ENCODE measurements at regions not wholly inside any gene's neighbourhood (a gene's known extent, or its start where the extent isn't known, plus 50 kb on each side); places are given as distances from the start of the nearest gene placed in this dataset.

GRCh38 chr5:85605381-85605780, 1012.4 kb upstream of the COX7C start:
- no peak overlapping the region for H4K91ac ChIP-seq (ENCODE audit: insufficient read length, low read depth, low read length)
- no peak overlapping the region for H3K4me2 ChIP-seq (ENCODE audit: insufficient read depth, insufficient read length, low read length)
- no peak for DNase-seq
- H2AFZ ChIP-seq (ENCODE audit: low read length) = no peak overlapping the region
- no peak overlapping the region for H3K9ac ChIP-seq (ENCODE audit: extremely low read depth, insufficient read length, low read length)
- no peak overlapping the region for H2BK12ac ChIP-seq (ENCODE audit: insufficient read length, low read depth, low read length)
- no peak overlapping the region for H4K8ac ChIP-seq (replicated peaks; ENCODE audit: insufficient read length, low read depth, low read length)
- H3K9me3 ChIP-seq (ENCODE audit: control insufficient read depth, low read depth, low read length) = no peaks in the 10 kb centered on the region
- H3K23me2 ChIP-seq (ENCODE audit: insufficient read length, low read depth, low read length, poor library complexity, severe bottlenecking) = no peaks in the 10 kb centered on the region
- no peak overlapping the region for H4K5ac ChIP-seq (ENCODE audit: insufficient read length, low read depth, low read length)
- no peak overlapping the region for H3K4me3 Mint-ChIP-seq
- no peaks in the 10 kb centered on the region for H3K79me2 ChIP-seq (ENCODE audit: insufficient read depth, low read length)
- no peak overlapping the region for H2BK20ac ChIP-seq (ENCODE audit: low read depth, low read length, poor library complexity, severe bottlenecking)
- peak overlapping the region in 1 of 3 experiments; percentile 70; a peak in 2 of 7 replicates for H3K27ac Mint-ChIP-seq
- no peak for TF ChIP-seq CTCF (conservative IDR thresholded peaks at IDR 0.05)
- H3K27me3 ChIP-seq (ENCODE audit: insufficient read depth, low read length) = no peaks in the 10 kb centered on the region
- no peak overlapping the region for H3K56ac ChIP-seq (ENCODE audit: insufficient read length, low read depth, low read length)
- H3T11ph ChIP-seq (ENCODE audit: low read length) = no peak overlapping the region
- no peak overlapping the region for H3K14ac ChIP-seq (ENCODE audit: insufficient read depth, low read length)
- H3K36me3 Mint-ChIP-seq (ENCODE audit: insufficient read depth in 1 of 3, low read depth in 3 of 3) = no peaks in the 10 kb centered on the region
- no peak overlapping the region for H2BK120ac ChIP-seq (ENCODE audit: low read depth, low read length, poor library complexity, severe bottlenecking)
- no peak overlapping the region for H3K27ac ChIP-seq (ENCODE audit: insufficient read length, low read depth, low read length)
- no peak overlapping the region for H2AK5ac ChIP-seq (ENCODE audit: insufficient read length, low read length)
- H2BK5ac ChIP-seq (ENCODE audit: insufficient read length, low read length) = no peak overlapping the region
- no peaks in the 10 kb centered on the region for H3K9me3 Mint-ChIP-seq
- H3K4me1 Mint-ChIP-seq = no peaks in the 10 kb centered on the region
- no peaks in the 10 kb centered on the region for H3K79me1 ChIP-seq (ENCODE audit: insufficient read depth, low read depth, low read length, poor library complexity, severe bottlenecking)
- no peak overlapping the region for H3K18ac ChIP-seq (ENCODE audit: insufficient read length, low read depth, low read length)
- H3K23ac ChIP-seq (ENCODE audit: insufficient read length, low read depth, low read length) = no peak overlapping the region
- no peaks in the 10 kb centered on the region for H3K4me1 ChIP-seq (ENCODE audit: insufficient read depth, low read length)
- H3K4ac ChIP-seq (ENCODE audit: low read depth, low read length) = no peak overlapping the region
- H3K27me3 Mint-ChIP-seq (ENCODE audit: low read depth) = no peaks in the 10 kb centered on the region
- H2BK15ac ChIP-seq (ENCODE audit: low read depth, low read length) = no peak overlapping the region
- no peaks in the 10 kb centered on the region for H4K20me1 ChIP-seq (ENCODE audit: control insufficient read depth, insufficient read depth, insufficient read length)

Data from H9 (cell line).